Karpas-422 (cell line): ENCODE measurements at regions not wholly inside any gene's neighbourhood (a gene's known extent, or its start where the extent isn't known, plus 50 kb on each side); places are given as distances from the start of the nearest gene placed in this dataset.
"Not testable (repeated sequence)": the region's sequence is repeated elsewhere in the genome, so short reads cannot be mapped to it uniquely, and the experiment has no call there.

Experiments
- DNase-seq: peaks from one replicate; pipeline ENCODE4 v3.0.0-alpha.2; 2015
- H2AFZ ChIP-seq: fragments of 200-600 bp; sonication (generic); 2 replicates; pipeline ENCODE4 v1.6.1; 2014; ENCODE audit warnings: antibody characterized with exemption, low read length, mixed read lengths
- H3K27ac ChIP-seq: fragments of 200-600 bp; sonication (generic); 2 replicates; pipeline ENCODE4 v1.5.1; 2014; ENCODE audit warnings: mild to moderate bottlenecking, low read length, moderate library complexity
- H3K27me3 ChIP-seq: fragments of 200-600 bp; sonication (generic); 2 replicates; pipeline ENCODE4 v1.6.1; 2014; ENCODE audit warnings: low read length, mixed read lengths
- H3K36me3 ChIP-seq: fragments of 200-600 bp; sonication (generic); 2 replicates; pipeline ENCODE4 v1.6.1; 2014; ENCODE audit warnings: low read length, mixed read lengths; ENCODE audit not compliant: insufficient read depth
- H3K4me1 ChIP-seq: fragments of 200-600 bp; sonication (generic); 2 replicates; pipeline ENCODE4 v1.6.1; 2014; ENCODE audit warnings: mild to moderate bottlenecking, low read length, mixed read lengths
- H3K4me2 ChIP-seq: fragments of 200-600 bp; sonication (generic); 2 replicates; pipeline ENCODE4 v1.6.1; 2014; ENCODE audit warnings: low read length, low read depth, mild to moderate bottlenecking; ENCODE audit not compliant: poor library complexity, severe bottlenecking
- H3K4me3 ChIP-seq: fragments of 200-600 bp; sonication (generic); 2 replicates; pipeline ENCODE4 v1.5.1; 2014; ENCODE audit warnings: mild to moderate bottlenecking, antibody characterized with exemption, low read length, mixed read lengths
- H3K79me2 ChIP-seq: fragments of 200-600 bp; sonication (generic); 2 replicates; pipeline ENCODE4 v1.6.1; 2014; ENCODE audit warnings: mild to moderate bottlenecking, low read length, mixed read lengths
- H3K9ac ChIP-seq: fragments of 200-600 bp; sonication (generic); 2 replicates; pipeline ENCODE4 v1.6.0; 2014; ENCODE audit warnings: low read length
- H3K9me2 ChIP-seq: fragments of 200-600 bp; sonication (generic), shearing (Covaris generic); replicated peaks from 2 replicates; pipeline ENCODE4 v1.6.0; 2014; ENCODE audit warnings: mild to moderate bottlenecking, low read length, moderate library complexity; ENCODE audit not compliant: insufficient read depth
- H3K9me3 ChIP-seq: fragments of 300-700, 200-600 bp; sonication (generic); 2 replicates; pipeline ENCODE4 v1.6.1; 2014; ENCODE audit warnings: low read length, mixed read lengths
- H4K20me1 ChIP-seq: fragments of 200-600 bp; sonication (generic); 2 replicates; pipeline ENCODE4 v1.6.1; 2014; ENCODE audit warnings: mild to moderate bottlenecking, antibody characterized with exemption, low read length, low read depth; ENCODE audit not compliant: insufficient read depth

DNA sequence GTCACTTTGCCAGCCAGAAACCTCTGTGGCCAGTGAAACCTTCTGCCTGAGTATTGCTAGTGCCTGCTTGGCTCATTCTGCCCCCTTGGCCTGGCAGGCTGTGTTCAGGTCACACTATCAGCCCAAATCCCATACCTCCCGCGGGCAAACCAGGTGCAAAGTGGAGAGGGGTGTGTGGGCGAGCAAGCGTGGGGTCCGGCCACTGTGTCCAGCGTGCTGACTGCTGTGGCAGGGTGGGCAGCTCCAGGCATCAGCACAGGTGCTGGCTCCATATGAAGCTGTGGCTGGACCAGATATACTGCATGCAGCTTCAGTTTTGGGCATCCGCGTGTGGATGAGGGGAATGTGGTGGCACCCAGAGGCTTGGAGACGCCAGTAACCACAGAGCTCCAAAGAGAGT is 576.5 kb upstream of the EDIL3 start:
- no peaks in the 10 kb centered on the region for H3K36me3 ChIP-seq
- no peak overlapping the region for H3K4me2 ChIP-seq
- H3K9me2 ChIP-seq: no peaks in the 10 kb centered on the region
- no peaks in the 10 kb centered on the region for H3K79me2 ChIP-seq
- H3K27me3 ChIP-seq: no peaks in the 10 kb centered on the region
- no peak overlapping the region for H3K9ac ChIP-seq
- H3K4me1 ChIP-seq: no peaks in the 10 kb centered on the region
- H2AFZ ChIP-seq: no peak overlapping the region
- no peak overlapping the region for H3K4me3 ChIP-seq
- H3K9me3 ChIP-seq: peaks cover 3% of the 10 kb centered on the region
- no peak overlapping the region for H3K27ac ChIP-seq
- DNase-seq: no peak
- no peaks in the 10 kb centered on the region for H4K20me1 ChIP-seq

DNA sequence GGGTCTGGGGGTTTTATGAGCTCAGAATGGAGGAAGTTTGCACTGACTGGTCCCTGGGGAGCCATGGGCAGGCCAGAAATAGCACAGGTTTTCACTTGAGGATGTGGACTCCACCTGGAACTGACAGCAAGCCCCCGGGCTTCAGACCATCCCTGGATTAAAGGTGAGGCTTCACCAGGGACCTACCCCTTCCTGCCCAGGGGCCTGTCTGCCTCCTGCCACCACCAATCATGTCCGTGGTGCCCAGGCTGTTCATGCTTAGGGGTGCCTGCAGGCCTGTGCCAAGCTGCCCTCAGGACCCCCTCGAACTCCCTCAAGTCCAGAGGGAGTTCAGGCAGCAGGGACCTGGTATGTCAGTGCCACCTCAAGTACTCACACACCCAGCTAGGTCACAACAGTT is 577.2 kb upstream of the EDIL3 start:
- Histone ChIP-seq H3K79me2 (no peaks in the 10 kb centered on the region), H2AFZ (no peak overlapping the region), H3K27ac (no peak overlapping the region), H4K20me1 (no peaks in the 10 kb centered on the region), H3K4me3 (no peak overlapping the region), H3K36me3 (no peaks in the 10 kb centered on the region), H3K9me3 (peaks cover 3% of the 10 kb centered on the region), H3K9ac (no peak overlapping the region), H3K27me3 (no peaks in the 10 kb centered on the region), H3K4me1 (no peaks in the 10 kb centered on the region), H3K4me2 (no peak overlapping the region), H3K9me2 (no peaks in the 10 kb centered on the region)
- DNase-seq: no peak

DNA sequence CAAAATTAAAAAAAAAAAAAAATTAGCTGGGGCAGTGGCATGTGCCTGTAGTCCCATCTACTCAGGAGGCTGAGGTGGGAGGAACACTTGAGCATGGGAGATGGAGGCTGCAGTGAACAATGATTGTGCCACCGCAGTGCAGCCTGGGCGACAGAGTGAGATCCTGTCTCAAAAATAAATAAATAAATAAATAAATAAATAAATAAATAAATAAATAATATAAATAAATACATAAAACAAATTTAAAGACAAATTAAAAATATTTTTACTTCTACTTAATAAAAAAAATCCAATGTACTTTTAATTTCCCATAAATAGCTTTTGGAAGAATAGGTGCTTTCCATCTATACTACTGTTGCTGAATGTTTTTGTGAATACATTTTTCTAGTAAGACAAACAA is 598.4 kb upstream of the EDIL3 start:
- no peaks in the 10 kb centered on the region for H3K36me3 ChIP-seq
- H3K9ac ChIP-seq: no peak overlapping the region
- no peaks in the 10 kb centered on the region for H3K27me3 ChIP-seq
- no peaks in the 10 kb centered on the region for H3K79me2 ChIP-seq
- no peaks in the 10 kb centered on the region for H4K20me1 ChIP-seq
- no peaks in the 10 kb centered on the region for H3K4me1 ChIP-seq
- H2AFZ ChIP-seq: no peak overlapping the region
- H3K4me2 ChIP-seq: no peak overlapping the region
- no peaks in the 10 kb centered on the region for H3K9me2 ChIP-seq
- H3K9me3 ChIP-seq: peaks cover 19% of the 10 kb centered on the region
- H3K4me3 ChIP-seq: no peak overlapping the region
- DNase-seq: no peak
- H3K27ac ChIP-seq: no peak overlapping the region

DNA sequence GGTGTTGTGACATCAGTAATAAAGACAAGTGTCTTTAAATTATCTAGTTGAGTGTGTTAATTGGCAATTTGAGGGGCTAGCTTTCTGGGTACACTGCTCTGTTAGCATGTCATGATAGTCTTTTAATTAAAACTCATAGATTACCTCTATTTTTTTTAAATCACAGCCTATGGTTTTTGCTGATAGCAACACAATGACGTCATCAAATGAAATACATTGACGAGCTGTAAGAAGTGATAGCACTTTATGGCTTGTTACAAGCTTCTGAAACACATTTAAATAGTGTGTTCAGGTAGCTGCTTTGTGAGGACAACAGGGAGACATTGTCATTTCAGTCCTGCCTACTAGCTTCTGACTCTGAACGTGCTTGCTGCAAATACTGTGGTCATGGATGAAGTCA is 600.5 kb upstream of the EDIL3 start:
- Histone ChIP-seq H3K9me2 (no peaks in the 10 kb centered on the region), H3K79me2 (no peaks in the 10 kb centered on the region)
- DNase-seq: no peak

DNA sequence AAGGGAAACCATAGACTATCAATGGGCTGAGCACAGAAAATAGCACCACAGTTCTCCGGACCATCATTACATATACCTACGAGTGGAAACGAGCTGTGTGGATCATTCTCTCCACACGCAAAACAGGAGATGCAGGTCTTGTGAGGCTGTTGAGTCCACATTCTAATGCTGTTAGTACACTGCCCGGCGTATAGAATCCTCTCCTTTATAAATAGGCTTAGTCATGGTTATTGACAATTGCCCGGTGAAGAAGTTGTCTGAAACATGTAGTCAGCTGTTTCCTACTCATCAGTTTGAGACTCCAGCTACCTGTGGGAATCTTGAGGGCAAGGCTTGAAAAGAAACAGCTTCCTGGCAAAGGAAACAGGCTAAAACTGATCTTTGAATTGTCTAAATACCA is 602.0 kb upstream of the EDIL3 start:
- Histone ChIP-seq H3K27me3 (no peaks in the 10 kb centered on the region), H3K4me2 (no peak overlapping the region), H3K27ac (no peak overlapping the region), H3K4me3 (no peak overlapping the region), H3K36me3 (no peaks in the 10 kb centered on the region), H4K20me1 (no peaks in the 10 kb centered on the region), H3K79me2 (no peaks in the 10 kb centered on the region), H3K9me2 (no peaks in the 10 kb centered on the region), H3K4me1 (no peaks in the 10 kb centered on the region), H3K9ac (no peak overlapping the region), H3K9me3 (peaks cover 19% of the 10 kb centered on the region), H2AFZ (no peak overlapping the region)
- DNase-seq: no peak

More for the DNA sequence above, 600.5 kb upstream of the EDIL3 start:
- no peaks in the 10 kb centered on the region for H4K20me1 ChIP-seq
- no peak overlapping the region for H3K9ac ChIP-seq
- no peaks in the 10 kb centered on the region for H3K36me3 ChIP-seq
- H3K4me1 ChIP-seq: no peaks in the 10 kb centered on the region
- H3K27me3 ChIP-seq: no peaks in the 10 kb centered on the region
- H3K4me2 ChIP-seq: no peak overlapping the region
- H3K4me3 ChIP-seq: no peak overlapping the region
- no peak overlapping the region for H3K27ac ChIP-seq
- H2AFZ ChIP-seq: no peak overlapping the region
- peaks cover 18% of the 10 kb centered on the region for H3K9me3 ChIP-seq

DNA sequence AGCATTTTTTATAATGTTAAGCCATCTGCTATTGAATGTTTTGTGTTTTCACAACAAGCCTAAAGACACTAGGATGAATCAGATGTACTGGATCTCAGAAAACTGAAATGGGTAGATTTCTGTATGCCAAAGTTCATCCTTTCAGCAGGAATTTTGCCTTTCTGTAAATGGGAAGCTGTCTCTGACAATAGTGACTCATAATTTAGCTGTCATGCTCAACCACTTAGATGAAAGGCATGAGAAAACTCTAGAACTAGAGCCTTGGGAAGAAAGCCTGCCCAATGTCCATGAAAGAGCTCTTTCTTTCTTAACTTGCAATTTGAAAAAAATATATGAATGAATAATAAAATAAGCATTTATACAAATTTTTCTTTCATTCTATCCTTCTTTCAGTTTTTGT is 616.0 kb upstream of the EDIL3 start:
- Histone ChIP-seq H3K9me2 (no peaks in the 10 kb centered on the region), H3K36me3 (no peaks in the 10 kb centered on the region), H3K4me2 (no peak overlapping the region), H3K9ac (no peak overlapping the region), H3K4me1 (no peaks in the 10 kb centered on the region), H2AFZ (no peak overlapping the region), H3K27ac (no peak overlapping the region), H3K9me3 (peaks cover 12% of the 10 kb centered on the region), H3K27me3 (no peaks in the 10 kb centered on the region), H4K20me1 (no peaks in the 10 kb centered on the region), H3K79me2 (no peaks in the 10 kb centered on the region), H3K4me3 (no peak overlapping the region)
- no peak for DNase-seq

GRCh38 chr5:85002026-85002425 is 617.3 kb upstream of the EDIL3 start:
- H3K9me3 ChIP-seq: not testable (repeated sequence)

GRCh38 chr5:85010014-85010562 is 625.4 kb upstream of the EDIL3 start:
- Histone ChIP-seq H3K36me3 (no peaks in the 10 kb centered on the region), H3K4me2 (no peak overlapping the region), H3K27ac (no peak overlapping the region), H3K4me1 (no peaks in the 10 kb centered on the region), H2AFZ (no peak overlapping the region), H3K27me3 (no peaks in the 10 kb centered on the region), H3K9me3 (peaks cover 7% of the 10 kb centered on the region), H3K79me2 (no peaks in the 10 kb centered on the region), H3K4me3 (no peak overlapping the region), H3K9ac (no peak overlapping the region), H4K20me1 (no peaks in the 10 kb centered on the region), H3K9me2 (no peaks in the 10 kb centered on the region)
- DNase-seq: no peak

More at GRCh38 chr5:85002026-85002425, 617.3 kb upstream of the EDIL3 start:
- not testable (repeated sequence) for H3K4me3 ChIP-seq, H3K4me2 ChIP-seq, H3K9ac ChIP-seq, H3K27ac ChIP-seq, H2AFZ ChIP-seq, H3K79me2 ChIP-seq, H3K4me1 ChIP-seq, H3K36me3 ChIP-seq, H3K27me3 ChIP-seq, H4K20me1 ChIP-seq, DNase-seq, H3K9me2 ChIP-seq

DNA sequence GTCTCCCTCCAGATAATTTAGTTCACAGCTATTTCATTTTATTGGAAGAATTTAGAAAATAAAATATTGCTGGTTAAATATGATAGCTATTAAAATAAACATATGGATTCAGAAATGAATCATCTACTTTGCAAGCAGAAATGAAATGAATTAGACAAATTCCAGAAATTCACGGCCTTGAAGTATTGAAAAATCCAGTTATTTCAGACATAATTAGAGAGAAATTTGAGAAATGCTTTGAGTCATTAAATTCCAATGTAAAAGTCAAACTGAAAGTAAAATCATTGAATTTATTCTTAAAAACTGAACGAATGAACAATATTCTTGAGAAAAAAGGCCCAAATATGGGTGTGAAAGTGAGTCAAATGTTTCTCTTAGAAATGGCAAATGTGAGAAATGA is 632.6 kb upstream of the EDIL3 start:
- Histone ChIP-seq H4K20me1 (no peaks in the 10 kb centered on the region), H3K9ac (no peak overlapping the region), H3K9me3 (peaks cover 14% of the 10 kb centered on the region), H3K4me1 (no peaks in the 10 kb centered on the region), H3K4me3 (no peak overlapping the region), H3K79me2 (no peaks in the 10 kb centered on the region), H2AFZ (no peak overlapping the region), H3K4me2 (no peak overlapping the region), H3K27ac (no peak overlapping the region), H3K9me2 (no peaks in the 10 kb centered on the region), H3K27me3 (no peaks in the 10 kb centered on the region), H3K36me3 (no peaks in the 10 kb centered on the region)
- DNase-seq: no peak
